Uterus (tissue), 2 donors: ENCODE measurements at regions not wholly inside any gene's neighbourhood (a gene's known extent, or its start where the extent isn't known, plus 50 kb on each side); places are given as distances from the start of the nearest gene placed in this dataset.

Source experiments
- POLR2A ChIP-seq, 2 donors: fragments of 450-650 bp; IDR thresholded peaks; one replicate each; pipeline ENCODE4 v1.6.1; 2016; ENCODE audit warnings: antibody characterized with exemption in 2 of 2, mild to moderate bottlenecking in 1 of 2, moderate library complexity in 1 of 2
- TF ChIP-seq, protein P1 (sequence below), 4 experiments: fragments of 200-600 bp in 2 of 4; fragments of 450-650 bp in 2 of 4; sonication (generic) in 2 of 4; IDR thresholded peaks; one replicate each; pipeline ENCODE4 v1.5.1; 2016 to 2019; ENCODE audit warnings: antibody characterized with exemption in 4 of 4, mild to moderate bottlenecking in 2 of 4, moderate library complexity in 1 of 4

DNA sequence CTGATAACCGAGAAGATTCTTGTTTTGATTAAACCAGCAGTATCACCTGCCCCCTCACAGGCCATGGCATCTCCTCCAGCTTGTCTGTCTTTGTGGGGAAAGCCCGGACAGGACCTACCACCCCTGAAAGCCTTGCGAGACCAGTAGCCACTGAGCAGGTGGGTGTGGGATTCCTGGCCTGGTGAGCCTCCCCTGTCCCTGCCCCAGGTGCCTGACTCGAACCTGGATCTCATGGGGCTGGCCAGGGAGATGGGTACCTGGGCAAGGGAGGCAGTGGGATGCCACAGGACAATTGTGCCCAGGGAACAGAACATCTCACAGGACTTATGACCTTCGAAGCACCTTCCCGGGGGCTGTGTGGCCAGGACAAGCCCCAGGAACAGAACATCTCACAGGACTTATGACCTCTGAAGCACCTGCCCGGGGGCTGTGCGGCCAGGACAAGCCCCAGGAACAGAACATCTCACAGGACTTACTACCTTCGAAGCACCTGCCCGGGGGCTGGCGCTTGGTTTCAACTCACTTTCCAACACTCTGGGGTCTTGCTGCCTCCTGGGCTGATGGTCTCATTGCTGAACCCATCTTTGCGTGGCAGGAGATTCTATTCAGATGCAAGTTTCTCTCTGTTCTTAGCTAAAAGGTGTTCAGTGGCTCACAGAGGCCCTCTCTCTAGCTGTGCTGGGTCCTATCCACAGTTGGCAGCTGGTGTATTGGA, 854.5 kb downstream of the BRD1 start:
- TF ChIP-seq, protein P1, sequence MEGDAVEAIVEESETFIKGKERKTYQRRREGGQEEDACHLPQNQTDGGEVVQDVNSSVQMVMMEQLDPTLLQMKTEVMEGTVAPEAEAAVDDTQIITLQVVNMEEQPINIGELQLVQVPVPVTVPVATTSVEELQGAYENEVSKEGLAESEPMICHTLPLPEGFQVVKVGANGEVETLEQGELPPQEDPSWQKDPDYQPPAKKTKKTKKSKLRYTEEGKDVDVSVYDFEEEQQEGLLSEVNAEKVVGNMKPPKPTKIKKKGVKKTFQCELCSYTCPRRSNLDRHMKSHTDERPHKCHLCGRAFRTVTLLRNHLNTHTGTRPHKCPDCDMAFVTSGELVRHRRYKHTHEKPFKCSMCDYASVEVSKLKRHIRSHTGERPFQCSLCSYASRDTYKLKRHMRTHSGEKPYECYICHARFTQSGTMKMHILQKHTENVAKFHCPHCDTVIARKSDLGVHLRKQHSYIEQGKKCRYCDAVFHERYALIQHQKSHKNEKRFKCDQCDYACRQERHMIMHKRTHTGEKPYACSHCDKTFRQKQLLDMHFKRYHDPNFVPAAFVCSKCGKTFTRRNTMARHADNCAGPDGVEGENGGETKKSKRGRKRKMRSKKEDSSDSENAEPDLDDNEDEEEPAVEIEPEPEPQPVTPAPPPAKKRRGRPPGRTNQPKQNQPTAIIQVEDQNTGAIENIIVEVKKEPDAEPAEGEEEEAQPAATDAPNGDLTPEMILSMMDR (IDR thresholded peaks at IDR 0.05) = no peak
- no peak for TF ChIP-seq POLR2A (IDR thresholded peaks at IDR 0.05)
